C4-2B (cell line): ENCODE measurements at regions not wholly inside any gene's neighbourhood (a gene's known extent, or its start where the extent isn't known, plus 50 kb on each side); places are given as distances from the start of the nearest gene placed in this dataset.

Source experiments
- ZFX ChIP-seq: fragments of 450-650 bp; IDR thresholded peaks from 2 replicates; pipeline ENCODE4 v1.6.1; 2017
- TF ChIP-seq, protein P1 (sequence below): fragments of 450-650 bp; conservative IDR thresholded peaks from 2 replicates; pipeline ENCODE4 v1.5.1; 2017; ENCODE audit warnings: mild to moderate bottlenecking

DNA sequence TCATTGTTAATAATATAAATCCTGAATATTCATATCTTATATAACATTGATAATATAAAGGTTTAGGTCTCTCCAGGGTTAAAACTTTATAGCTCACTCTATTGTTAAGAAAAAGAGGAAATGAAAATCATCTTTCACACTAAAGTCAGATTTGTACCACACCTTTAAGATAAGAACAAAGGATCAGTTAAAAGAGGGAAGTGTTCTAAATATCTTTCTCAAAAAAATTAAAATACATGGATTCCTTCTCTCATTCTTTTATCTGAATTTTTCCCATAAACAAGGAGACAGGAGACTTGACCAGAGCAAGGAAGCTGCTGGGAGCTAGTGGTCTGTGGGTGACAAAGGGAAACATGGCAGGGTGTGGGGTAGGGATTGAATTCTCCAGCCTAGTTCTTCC is 323.0 kb upstream of the CPXCR1 start:
- TF ChIP-seq, protein P1, sequence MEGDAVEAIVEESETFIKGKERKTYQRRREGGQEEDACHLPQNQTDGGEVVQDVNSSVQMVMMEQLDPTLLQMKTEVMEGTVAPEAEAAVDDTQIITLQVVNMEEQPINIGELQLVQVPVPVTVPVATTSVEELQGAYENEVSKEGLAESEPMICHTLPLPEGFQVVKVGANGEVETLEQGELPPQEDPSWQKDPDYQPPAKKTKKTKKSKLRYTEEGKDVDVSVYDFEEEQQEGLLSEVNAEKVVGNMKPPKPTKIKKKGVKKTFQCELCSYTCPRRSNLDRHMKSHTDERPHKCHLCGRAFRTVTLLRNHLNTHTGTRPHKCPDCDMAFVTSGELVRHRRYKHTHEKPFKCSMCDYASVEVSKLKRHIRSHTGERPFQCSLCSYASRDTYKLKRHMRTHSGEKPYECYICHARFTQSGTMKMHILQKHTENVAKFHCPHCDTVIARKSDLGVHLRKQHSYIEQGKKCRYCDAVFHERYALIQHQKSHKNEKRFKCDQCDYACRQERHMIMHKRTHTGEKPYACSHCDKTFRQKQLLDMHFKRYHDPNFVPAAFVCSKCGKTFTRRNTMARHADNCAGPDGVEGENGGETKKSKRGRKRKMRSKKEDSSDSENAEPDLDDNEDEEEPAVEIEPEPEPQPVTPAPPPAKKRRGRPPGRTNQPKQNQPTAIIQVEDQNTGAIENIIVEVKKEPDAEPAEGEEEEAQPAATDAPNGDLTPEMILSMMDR, result no peak
- TF ChIP-seq ZFX, result no peak
